ENCODE measurements at regions not wholly inside any gene's neighbourhood (a gene's known extent, or its start where the extent isn't known, plus 50 kb on each side); places are given as distances from the start of the nearest gene placed in this dataset.

DNA sequence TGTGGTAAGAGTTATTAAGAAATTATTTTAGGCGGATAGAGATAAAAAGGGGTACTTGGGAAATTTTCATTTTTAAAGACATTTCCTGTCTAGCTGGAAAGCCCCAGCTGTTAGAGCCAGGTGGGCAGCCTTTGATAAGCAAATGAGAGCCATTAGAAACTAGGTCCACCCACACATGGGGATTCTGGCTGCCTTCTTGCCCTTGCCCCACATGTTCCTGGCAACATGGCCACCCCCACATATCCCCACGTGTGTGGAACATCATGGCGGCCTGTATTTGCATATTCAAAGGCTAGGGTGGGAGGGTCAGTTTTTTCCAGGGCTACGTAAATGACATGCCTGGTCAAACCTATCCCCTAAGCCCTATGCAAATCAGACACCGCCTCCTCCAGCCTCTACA is 1382.1 kb downstream of the AACS start:
- 1% methylated on average over 5 of the region's 5 CpGs for WGBS (ENCODE audit: insufficient coverage, insufficient replicate concordance, low lambda C conversion rate, missing lambda C conversion rate)
- ChIA-PET SMC1A (ENCODE audit: uncharacterized antibody, unreplicated experiment) (no interaction called here), RAD21 (ENCODE audit: unreplicated experiment) (no interaction called here), POLR2A (no interaction called here), CTCF (no interaction called here)
- Histone ChIP-seq H3K9me3 (replicated peaks; ENCODE audit: control insufficient read depth, insufficient read depth, low read length) (no peaks in the 10 kb centered on the region; the same call in 2 of the 3 replicates), H3K36me3 (ENCODE audit: control insufficient read depth in 2 of 2, insufficient read depth in 2 of 2, low read length in 1 of 2) (no peaks in the 10 kb centered on the region), H3K4me3 (no peak overlapping the region), H3K27ac (ENCODE audit: control insufficient read depth, insufficient read depth) (no peak overlapping the region), H3K79me2 (ENCODE audit: control insufficient read depth, insufficient read depth, low read length) (no peaks in the 10 kb centered on the region), H3K4me2 (ENCODE audit: control insufficient read depth, insufficient read depth) (no peak overlapping the region), H3K9ac (ENCODE audit: control insufficient read depth, insufficient read depth, low read length) (no peak overlapping the region), H3K4me1 (ENCODE audit: control insufficient read depth, insufficient read depth, low read length) (no peaks in the 10 kb centered on the region), H2AFZ (ENCODE audit: control insufficient read depth, low read depth, low read length) (no peak overlapping the region), H4K20me1 (ENCODE audit: control insufficient read depth, insufficient read depth) (no peaks in the 10 kb centered on the region), H3K27me3 (replicated peaks in 1 of 2; ENCODE audit: control insufficient read depth in 2 of 2, insufficient read depth in 2 of 2, low read length in 1 of 2) (no peaks in the 10 kb centered on the region)
- in situ Hi-C loops (cut with MboI): no loop called here
- DNase-seq (ENCODE audit: low read depth, low spot score): no peak
- ATAC-seq: no peak
- BruUV-seq (replicated peaks): no TSS peak
- FAIRE-seq: no peak
- intact Hi-C loops (cut with micrococcal nuclease; ENCODE audit: unreplicated experiment): no loop called here
- TF ChIP-seq POU2F2 (IDR thresholded peaks at IDR 0.05; ENCODE audit: borderline replicate concordance, low read depth, low read length): 0 out of 3 replicates have a peak, but pooled peaks have one; percentile 14
- no peak for TF ChIP-seq ZNF622 (IDR thresholded peaks at IDR 0.05)
- TF ChIP-seq IRF4 (IDR thresholded peaks at IDR 0.05; ENCODE audit: low read depth, low read length): no peak
- TF ChIP-seq YY1 (IDR thresholded peaks at IDR 0.05; ENCODE audit: low read depth, low read length): peak; percentile 55; the same call in 1 of the 2 replicates
- TF ChIP-seq, protein P1, sequence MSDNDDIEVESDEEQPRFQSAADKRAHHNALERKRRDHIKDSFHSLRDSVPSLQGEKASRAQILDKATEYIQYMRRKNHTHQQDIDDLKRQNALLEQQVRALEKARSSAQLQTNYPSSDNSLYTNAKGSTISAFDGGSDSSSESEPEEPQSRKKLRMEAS (IDR thresholded peaks at IDR 0.05; ENCODE audit: low read depth, low read length): no peak
- no peak for TF ChIP-seq RFX5 (IDR thresholded peaks at IDR 0.05; ENCODE audit: low read depth, low read length)

GRCh38 chr12:126451809-126452208 is 1386.6 kb downstream of the AACS start:
- H3K27me3 ChIP-seq (replicated peaks in 1 of 2; ENCODE audit: control insufficient read depth in 2 of 2, insufficient read depth in 2 of 2, low read length in 1 of 2): no peaks in the 10 kb centered on the region
- ChIA-PET SMC1A (ENCODE audit: uncharacterized antibody, unreplicated experiment) (interaction anchor here (1.6 kb wide), 1 partner anchor 20 kb away, joined by 3 read pairs; no protein-coding TSS in a partner anchor), CTCF (interaction anchor here (0.6 kb wide), 1 partner anchor 944 kb away, joined by 3 read pairs; no protein-coding TSS in a partner anchor), POLR2A (no interaction called here), RAD21 (ENCODE audit: unreplicated experiment) (no interaction called here)
- no peak overlapping the region for H3K4me2 ChIP-seq (ENCODE audit: control insufficient read depth, insufficient read depth)
- H3K79me2 ChIP-seq (ENCODE audit: control insufficient read depth, insufficient read depth, low read length): no peaks in the 10 kb centered on the region
- FAIRE-seq: no peak
- H4K20me1 ChIP-seq (ENCODE audit: control insufficient read depth, insufficient read depth): no peaks in the 10 kb centered on the region
- H3K27ac ChIP-seq (ENCODE audit: control insufficient read depth, insufficient read depth): no peak overlapping the region
- WGBS (ENCODE audit: insufficient coverage, insufficient replicate concordance, low lambda C conversion rate, missing lambda C conversion rate): 54% methylated on average over 4 of the region's 4 CpGs
- H3K4me1 ChIP-seq (ENCODE audit: control insufficient read depth, insufficient read depth, low read length): no peaks in the 10 kb centered on the region
- intact Hi-C loops (cut with micrococcal nuclease; ENCODE audit: unreplicated experiment): no loop called here
- DNase-seq (ENCODE audit: low read depth, low spot score): no peak
- no TSS peak for BruUV-seq (replicated peaks)
- no peaks in the 10 kb centered on the region; the same call in 2 of the 3 replicates for H3K9me3 ChIP-seq (replicated peaks; ENCODE audit: control insufficient read depth, insufficient read depth, low read length)
- H3K4me3 ChIP-seq: no peak overlapping the region
- no peak overlapping the region for H3K9ac ChIP-seq (ENCODE audit: control insufficient read depth, insufficient read depth, low read length)
- H2AFZ ChIP-seq (ENCODE audit: control insufficient read depth, low read depth, low read length): no peak overlapping the region
- no peaks in the 10 kb centered on the region for H3K36me3 ChIP-seq (ENCODE audit: control insufficient read depth in 2 of 2, insufficient read depth in 2 of 2, low read length in 1 of 2)
- in situ Hi-C loops (cut with MboI): no loop called here
- no peak for ATAC-seq
- TF ChIP-seq, protein P2, sequence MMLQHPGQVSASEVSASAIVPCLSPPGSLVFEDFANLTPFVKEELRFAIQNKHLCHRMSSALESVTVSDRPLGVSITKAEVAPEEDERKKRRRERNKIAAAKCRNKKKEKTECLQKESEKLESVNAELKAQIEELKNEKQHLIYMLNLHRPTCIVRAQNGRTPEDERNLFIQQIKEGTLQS (IDR thresholded peaks at IDR 0.05; ENCODE audit: borderline replicate concordance, extremely low read depth, low read depth, low read length): no peak
- TF ChIP-seq, protein P3, sequence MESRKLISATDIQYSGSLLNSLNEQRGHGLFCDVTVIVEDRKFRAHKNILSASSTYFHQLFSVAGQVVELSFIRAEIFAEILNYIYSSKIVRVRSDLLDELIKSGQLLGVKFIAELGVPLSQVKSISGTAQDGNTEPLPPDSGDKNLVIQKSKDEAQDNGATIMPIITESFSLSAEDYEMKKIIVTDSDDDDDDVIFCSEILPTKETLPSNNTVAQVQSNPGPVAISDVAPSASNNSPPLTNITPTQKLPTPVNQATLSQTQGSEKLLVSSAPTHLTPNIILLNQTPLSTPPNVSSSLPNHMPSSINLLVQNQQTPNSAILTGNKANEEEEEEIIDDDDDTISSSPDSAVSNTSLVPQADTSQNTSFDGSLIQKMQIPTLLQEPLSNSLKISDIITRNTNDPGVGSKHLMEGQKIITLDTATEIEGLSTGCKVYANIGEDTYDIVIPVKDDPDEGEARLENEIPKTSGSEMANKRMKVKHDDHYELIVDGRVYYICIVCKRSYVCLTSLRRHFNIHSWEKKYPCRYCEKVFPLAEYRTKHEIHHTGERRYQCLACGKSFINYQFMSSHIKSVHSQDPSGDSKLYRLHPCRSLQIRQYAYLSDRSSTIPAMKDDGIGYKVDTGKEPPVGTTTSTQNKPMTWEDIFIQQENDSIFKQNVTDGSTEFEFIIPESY (IDR thresholded peaks at IDR 0.05): no peak
- TF ChIP-seq USF1 (IDR thresholded peaks at IDR 0.05; ENCODE audit: borderline replicate concordance, extremely low read length, insufficient read depth, low read depth, low read length) (no peak), PKNOX1 (IDR thresholded peaks at IDR 0.05) (no peak)
